GM19023 (cell line): ENCODE measurements at regions not wholly inside any gene's neighbourhood (a gene's known extent, or its start where the extent isn't known, plus 50 kb on each side); places are given as distances from the start of the nearest gene placed in this dataset.

Source experiments
- ATAC-seq: cut with Tn5 transposase; IDR thresholded peaks from one replicate; pipeline ENCODE4 v1.9.1; 2021; ENCODE audit warnings: mild to moderate bottlenecking, moderate library complexity; ENCODE audit not compliant: unreplicated experiment

DNA sequence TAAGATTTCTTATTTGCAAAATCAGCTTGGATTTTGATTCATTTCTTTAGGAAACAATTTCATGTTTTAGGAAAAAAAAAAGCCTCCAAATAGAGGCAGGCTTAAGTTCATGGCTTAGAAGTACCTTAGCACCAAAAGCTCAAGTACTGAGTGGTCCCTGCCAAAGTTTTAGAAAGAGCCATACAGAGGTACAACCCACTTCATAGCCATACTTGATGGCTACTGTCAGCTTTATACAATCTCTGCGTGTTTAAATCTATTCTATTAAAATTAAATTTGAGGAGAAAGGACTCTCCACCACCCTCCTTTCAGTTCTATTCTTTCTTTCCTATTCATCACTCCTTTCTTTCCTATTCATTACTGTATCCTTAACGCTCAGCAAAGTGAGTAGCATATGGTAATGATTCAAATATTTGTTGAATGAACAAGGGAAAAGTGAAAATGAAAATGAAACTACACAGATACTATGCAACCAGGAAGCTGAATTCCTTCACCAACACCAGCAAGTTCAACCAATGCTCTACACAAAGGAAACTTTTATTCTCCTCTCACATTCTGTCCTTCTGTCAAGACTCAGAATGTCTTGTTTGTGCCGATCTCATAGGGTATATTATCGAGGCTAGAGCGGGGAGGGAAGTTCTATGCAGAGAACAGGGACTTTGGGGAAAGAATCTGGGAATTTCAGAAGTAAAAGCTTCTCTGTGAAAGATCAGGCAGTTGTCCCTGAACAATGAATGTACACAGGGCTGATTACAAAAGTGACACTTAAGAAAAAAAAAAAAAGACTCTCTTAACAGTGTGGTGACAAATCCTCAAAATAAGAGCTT, 138.6 kb upstream of the SPEF2 start:
- no peak for ATAC-seq

DNA sequence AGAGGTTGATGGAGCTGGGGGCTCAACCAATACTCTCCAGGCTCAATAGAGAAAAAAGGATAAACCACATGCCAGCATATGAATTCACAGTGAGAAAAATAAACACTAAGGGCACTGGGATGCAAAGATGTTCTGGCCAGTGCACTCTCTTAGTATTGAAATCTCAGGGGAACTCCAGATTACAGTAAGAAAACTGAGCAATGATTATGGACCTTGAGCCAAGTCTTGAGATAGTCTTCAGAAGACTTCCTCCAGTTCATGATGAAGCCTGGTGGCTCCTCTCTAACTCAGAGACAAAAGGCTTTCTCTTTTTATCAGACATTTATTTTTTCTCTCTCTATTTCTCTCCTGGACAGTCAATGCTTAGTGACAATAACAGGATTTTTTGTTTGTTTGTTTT, 139.8 kb upstream of the SPEF2 start:
- no peak for ATAC-seq

DNA sequence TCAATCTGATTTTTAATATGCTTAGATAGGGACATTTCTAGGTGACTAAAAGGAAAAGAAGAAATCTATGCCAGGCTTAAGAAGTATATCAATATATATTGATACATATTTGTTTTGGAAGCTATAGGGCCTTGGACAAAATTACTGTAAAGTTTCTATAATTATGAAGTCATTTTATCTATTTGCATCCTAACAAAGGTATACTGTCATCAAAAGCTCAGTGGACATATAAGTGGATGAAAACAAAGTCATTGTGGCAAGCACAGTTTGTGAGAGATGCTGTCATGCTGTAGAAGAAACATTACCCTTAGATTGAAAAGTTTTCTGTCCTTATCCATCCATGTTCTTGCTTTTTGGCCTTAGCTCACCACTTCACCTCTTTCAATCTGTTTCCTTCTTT, 140.3 kb upstream of the SPEF2 start:
- ATAC-seq: no peak

DNA sequence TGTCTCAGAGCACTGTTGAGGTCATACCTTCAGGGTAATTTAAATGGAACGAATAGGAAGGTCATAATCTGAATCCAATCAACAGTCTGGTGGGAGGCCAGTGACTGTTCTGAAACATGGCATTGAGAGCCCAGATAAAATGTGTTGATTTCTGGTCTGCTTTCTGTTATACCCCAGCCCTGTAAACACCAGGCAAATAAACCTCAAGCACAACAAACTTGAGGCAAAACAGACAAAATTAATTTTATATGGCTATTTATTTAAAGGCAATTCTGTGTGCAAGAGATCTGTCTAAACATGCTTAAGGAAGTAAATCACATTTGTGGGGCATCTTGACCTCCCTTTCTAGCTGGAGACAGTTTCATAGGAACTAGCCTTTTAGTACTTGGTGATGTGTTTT, 140.9 kb upstream of the SPEF2 start:
- no peak for ATAC-seq

DNA sequence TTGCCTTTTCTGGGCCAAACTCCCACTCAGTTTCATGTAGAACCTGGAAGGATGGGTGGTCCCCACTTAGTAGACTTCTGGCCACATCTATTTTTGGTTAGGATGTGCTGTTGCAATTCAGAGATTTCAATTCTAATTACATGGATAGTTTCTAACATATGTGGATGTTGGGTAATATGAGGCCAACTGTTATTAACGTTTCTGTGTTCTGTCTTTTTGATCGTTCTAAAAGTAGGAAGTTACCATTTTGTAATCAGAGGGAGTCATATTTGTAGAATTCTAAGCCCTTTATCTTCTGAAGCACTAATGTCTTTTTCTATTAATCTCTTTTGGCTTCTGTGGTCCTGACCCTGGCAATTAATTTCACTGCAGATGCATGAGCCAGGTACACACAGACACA, 141.6 kb upstream of the SPEF2 start:
- no peak for ATAC-seq

DNA sequence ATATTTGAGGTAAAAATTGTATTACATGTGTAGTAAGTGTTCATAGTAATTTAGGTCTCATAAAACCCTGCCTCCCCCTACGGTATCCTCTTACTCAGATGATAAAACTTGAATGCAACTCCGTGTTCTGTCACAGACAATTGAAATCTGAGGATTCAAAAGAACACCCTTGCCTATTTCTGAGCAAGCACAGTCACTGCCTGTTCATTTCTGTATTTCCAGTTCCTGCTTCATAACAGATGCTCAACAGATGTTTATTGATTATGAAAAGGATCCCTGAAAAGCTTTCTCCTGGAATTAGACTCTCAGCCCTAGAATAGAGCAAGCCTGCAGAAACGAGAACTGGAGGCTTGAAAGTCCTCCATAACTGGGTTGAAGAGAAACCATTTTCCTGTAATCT, 144.1 kb upstream of the SPEF2 start:
- no peak for ATAC-seq

DNA sequence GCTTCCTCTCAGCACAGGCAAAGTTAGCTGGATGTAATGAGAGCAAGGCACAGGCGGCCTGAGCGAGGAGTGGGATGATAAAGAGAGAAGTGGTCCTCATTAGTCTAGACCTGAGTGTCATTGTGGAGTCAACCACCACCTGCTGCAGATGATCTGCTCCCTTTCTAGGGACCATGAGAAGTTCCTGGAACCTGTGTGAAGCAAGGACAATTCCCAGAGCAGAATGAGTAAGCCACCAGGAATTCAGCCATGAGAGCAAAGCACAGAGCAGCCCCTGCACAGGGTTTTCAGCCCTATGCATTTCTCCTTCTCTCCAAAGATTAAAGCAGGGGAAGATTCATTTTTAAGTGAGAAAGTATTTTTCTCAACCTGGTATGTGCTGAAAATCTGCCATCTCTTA, 146.8 kb upstream of the SPEF2 start:
- no peak for ATAC-seq

DNA sequence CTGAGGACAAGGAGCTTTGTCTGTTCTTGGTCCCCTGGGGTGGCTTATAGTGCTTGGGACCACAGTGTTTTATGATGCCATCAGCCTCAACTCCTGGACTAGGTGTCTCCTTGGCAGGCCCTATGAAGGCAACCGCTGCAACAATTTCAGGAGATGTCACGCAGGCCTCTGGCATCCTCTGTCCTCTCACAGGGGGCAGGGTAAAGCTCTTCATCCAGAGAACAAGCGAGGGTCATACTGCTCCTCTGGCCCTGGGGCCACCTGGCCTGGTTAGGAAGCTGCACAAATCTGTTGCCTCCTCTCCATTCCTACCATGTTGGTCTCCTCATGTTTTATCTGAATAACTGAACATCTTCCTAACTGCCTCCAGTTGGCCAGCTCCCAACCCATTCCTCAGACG, 148.9 kb upstream of the SPEF2 start:
- no peak for ATAC-seq

DNA sequence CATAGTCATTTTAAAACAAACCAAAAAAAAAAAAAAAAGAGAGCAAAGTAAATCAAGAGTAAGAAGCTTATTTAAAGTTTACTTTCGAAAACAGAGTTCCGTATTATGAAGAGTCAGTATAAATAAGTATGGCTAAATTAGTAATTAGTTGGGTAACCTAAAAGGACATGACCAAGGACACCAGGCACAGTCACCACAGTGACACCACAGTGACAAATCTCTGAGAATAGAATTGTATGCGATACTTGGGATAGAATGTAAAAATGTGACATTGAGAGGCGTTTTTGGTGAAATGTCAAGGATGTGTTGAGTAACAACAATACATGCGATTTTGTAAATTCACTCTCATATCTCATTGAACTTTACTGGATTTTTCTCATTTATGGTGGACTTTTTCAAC, 150.9 kb upstream of the SPEF2 start:
- no peak for ATAC-seq

DNA sequence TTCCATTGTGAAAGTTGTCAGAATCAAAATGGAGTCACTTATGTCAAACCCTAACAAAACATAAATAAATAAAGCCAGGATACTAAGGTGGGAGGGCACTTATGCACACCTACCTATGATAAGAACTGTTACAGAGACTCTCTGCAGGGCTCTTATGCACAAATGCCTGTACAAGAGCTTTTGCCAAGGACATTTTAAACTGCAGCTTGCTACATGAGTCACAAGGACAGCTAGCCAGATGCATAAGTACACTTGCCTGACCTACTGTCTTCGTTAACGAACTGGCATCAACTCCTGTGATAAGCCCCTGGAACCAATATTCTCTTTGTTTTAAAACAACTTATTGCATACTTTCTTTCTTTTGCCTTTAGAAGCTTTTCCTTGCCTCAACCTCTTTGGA, 152.9 kb upstream of the SPEF2 start:
- ATAC-seq: no peak

DNA sequence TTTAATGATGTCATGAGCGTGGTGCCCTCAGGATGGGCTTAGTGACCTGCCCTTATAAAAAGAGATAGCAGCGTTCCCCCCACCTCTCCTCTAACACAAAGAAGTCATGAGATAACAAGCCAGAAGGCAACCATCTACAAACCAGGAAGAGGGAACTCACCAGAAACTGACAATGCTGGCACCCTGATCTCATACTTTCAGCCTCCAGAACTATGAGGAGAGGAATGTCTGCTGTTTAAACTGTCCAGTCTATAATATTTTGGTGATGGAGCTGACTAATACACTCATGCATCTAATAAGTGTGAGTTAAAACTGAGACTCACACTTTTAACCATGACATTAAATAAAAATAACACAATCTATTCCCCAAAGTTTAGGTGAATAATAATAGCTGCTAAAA, 156.1 kb upstream of the SPEF2 start:
- no peak for ATAC-seq

DNA sequence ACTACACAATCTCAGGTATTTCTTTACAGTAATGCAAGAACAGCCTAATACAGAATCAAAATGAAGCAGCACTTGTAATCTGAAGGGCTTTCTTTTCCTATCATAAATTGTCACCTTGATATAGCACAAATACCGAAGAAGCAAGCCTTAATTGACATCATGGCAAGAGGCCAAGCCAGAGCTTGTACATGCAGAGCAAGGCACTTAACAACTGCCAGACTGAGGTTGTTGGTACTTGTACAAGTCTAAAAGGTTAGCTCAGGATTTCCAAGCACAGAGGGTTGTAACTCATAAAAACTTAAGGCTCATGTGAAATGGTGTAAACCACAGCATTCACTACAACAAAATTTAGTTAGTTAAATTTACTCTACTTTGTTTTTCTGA, 158.8 kb upstream of the SPEF2 start:
- no peak for ATAC-seq

DNA sequence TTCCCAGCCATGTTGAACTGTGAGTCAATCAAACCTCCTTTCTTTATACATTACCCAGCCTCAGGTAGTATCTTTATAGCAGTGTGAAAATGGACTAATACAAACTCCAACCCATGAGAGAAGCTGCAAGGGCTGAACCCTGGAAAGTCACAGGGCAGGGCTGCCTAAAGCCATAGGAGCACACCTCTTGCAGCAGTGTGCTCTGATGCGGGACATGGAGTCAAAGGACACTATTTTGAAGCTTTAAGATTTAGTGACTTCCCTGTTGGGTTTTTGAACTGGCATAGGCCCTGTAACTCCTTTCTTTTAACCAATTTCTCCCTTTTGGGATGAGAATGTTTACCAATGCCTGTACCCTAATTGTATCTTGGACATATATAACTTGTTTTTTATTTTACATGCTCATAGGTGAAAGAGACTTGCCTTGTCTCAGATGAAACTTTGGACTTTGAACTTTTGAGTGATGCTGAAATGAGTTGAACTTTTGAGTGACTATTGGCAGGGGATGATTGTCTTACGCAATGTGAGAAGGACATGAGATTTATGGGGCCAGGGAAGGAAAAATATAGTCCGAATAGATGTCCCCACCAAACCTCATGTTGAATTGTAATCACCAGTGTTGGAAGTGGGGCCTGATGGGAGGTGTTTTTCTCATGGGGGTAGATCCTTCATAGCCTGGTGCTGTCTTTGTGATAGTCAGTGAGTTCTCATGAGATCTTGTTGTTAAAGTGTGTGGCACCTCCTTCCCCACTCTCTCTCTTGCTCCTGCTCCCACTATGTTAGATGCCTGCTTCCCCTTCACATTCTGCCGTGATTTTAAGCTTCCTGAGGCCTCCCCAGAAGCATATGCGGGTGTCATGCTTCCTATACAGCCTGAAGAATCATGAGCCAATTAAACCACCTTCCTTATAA, 159.5 kb upstream of the SPEF2 start:
- ATAC-seq: no peak

DNA sequence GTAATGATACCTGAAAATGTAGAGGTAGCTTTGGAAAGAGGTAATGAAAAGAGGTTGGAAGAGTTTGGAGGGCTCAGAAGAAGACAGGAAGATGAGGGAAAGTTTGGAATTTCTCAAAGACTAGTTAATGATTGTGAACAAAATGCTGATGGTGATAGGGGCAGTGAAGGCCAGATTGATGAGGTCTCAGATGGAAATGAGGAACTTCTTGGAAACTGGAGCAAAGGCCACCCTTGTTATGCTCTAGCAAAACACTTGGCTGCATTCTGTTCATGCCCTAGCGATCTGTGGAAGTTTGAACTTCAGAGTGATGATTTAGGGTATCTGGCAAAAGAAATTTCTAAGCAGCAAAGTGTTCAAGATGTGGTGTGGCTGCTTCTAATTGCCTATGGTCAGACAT, 161.2 kb upstream of the SPEF2 start:
- ATAC-seq: no peak

DNA sequence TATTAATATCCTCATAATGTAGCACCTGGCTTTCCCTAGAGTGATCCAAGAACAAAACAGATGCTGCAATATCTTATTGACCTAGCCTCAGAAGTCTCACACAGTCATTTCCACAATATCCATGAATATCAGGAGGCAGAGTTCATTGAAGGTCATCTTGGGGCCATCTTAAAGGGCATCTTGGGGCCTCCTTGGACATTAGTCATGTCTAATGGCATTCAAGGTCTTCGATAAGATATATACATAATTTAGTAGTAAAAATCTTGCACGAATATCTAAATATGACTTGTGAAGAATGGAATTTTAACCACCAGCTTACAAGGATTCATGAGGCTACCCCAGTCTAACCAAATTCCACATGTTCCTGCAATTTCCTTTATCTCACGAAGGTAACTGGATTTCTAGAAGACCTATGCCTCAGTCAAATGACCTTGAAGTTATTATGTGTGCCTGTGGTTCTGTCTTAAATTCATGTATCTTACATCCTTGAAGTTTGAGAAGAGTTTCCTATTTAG, 163.6 kb upstream of the SPEF2 start:
- no peak for ATAC-seq

DNA sequence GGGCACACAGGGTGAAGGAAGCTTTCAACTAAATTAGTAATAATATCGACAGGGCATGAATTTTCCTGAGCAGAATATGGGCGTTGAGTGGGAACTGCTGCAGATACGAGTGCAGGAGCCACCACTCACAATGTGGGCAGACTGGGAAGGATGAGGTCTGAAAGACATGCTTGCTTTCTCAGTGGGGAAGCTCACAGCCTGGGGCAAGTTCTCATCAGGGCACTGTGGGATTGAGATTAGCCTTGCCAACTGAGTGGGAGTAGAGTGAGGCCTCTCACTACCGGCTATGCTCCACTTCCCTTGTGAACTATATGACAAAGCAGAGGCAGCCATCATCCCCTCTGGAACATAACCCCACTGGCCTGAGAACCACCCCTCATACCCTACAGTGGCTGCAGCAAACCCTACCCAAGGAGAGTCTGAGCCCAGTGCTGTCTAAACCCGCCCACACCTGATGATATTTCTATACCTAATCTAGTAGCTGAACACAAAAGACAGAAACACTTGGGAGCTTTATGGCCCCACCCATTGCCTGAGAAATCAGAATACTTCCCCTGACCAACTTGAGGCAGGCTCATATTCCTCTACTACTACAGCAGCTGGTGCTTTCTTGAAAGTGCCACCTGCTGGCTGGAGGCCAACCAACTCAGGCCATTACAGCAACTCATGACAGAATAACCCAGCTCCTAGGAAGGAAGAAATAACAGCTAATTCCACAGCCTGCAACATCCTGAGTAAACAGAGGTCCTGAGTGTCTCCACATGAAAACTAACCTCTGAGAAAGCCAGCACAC, 173.7 kb upstream of the SPEF2 start:
- ATAC-seq: no peak

DNA sequence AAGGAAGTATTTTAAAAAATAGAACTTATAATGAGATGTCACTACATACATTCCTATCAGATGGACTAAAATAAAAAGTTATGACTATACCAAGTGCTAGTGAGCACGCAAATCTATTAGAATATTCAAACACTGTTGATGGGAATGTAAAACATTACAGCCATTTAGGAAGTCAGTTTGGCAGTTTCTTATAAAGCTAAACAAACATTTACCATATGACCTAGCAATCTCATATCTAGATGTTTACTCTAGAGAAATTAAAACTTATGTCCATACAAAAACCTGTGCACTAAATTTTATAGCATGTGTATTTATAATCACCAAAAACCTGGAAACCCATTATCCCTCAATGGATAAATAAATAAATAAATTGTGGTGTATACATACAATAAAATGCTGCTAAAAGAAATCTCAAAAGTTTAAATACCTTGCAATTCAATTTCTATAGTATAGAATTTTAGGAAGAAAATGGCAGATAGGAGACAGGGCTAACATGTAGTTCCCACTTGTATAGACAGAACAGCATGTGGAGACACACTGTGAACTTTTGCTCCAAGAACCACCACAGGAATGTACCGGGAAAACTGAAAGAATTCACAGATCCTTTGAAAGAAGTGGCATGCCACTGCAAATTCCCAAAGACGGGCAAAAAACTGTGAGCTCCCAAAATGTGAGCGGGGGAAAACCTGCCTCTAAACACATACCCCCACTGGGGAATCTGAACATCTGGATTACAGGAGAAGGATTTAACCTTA, 174.6 kb upstream of the SPEF2 start:
- ATAC-seq: no peak

DNA sequence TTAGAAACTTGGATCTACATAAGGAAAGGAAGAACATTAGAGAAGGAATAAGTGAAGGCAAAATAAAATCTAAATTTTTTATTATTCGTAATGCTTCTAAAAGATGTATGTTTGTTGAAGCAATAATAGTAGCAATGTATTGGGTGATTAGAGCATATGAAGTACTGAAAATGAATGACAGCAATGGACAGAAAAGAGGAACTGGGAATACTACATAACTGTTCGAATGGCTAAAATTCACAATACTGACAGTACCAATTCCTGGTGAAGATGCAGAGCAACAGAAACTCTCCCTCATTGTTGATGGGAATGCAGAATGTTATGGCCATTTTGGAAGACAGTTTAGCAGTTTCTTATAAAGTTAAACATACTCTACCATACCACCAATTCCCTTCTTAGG, 177.3 kb upstream of the SPEF2 start:
- ATAC-seq: no peak

DNA sequence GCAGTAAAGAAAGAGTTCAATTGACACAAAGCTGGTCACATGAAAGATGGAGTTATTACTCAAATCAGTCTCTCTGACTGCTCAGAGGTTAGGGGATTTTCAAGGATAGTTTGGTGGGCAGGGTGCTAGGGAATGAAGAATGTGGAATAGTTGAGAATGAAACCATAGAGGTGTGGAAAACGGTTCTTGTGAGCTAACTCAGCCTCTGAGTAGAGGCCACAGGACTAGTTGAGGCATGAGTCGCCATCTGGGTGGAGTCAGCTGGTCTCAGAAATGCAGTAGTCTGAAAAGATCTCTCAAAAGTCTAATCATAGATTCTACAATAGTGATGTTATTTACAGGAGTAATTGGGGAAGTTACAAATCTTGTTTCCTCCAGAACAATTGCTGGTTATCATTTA, 178.9 kb upstream of the SPEF2 start:
- ATAC-seq: no peak

DNA sequence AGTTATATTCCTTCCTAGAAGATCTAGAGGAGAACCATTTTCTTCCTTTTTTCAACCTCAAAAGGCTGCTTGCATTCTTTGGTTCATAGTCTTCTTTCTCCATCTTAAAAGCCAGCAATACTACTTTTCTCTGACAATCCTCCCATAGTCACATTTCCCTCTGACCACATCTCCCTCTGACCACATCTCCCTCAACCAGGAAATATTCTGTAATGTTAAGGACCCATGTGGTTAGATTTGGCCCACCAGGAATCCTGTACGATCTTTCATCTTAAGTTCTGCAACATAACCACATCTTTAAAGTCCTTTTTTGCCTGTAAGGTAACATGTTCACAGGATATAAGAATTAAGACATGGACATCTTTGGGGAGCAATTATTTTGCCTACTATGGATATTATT, 179.4 kb upstream of the SPEF2 start:
- ATAC-seq: no peak
